ENCODE measurements at regions not wholly inside any gene's neighbourhood (a gene's known extent, or its start where the extent isn't known, plus 50 kb on each side); places are given as distances from the start of the nearest gene placed in this dataset.

- DNase-seq: no peak
Observed at GRCh38 chr2:129248198-129248597, 731.3 kb upstream of the RAB6C start.

GRCh38 chr2:129252781-129253460 is 726.5 kb upstream of the RAB6C start:
- no peak for DNase-seq

GRCh38 chr2:129253461-129253812 is 726.0 kb upstream of the RAB6C start:
- no peak for DNase-seq

- no peak for DNase-seq
Observed at GRCh38 chr2:129254718-129255117, 724.7 kb upstream of the RAB6C start.

- no peak for DNase-seq
Observed at GRCh38 chr2:129255610-129256313, 723.7 kb upstream of the RAB6C start.

GRCh38 chr2:129256642-129257041 is 722.8 kb upstream of the RAB6C start:
- no peak for DNase-seq

GRCh38 chr2:129262934-129263333 is 716.5 kb upstream of the RAB6C start:
- no peak for DNase-seq

GRCh38 chr2:129263939-129264338 is 715.5 kb upstream of the RAB6C start:
- DNase-seq: no peak

GRCh38 chr2:129267559-129267958 is 711.9 kb upstream of the RAB6C start:
- no peak for DNase-seq

- no peak for DNase-seq
Observed at GRCh38 chr2:129273266-129274037, 706.0 kb upstream of the RAB6C start.

- no peak for DNase-seq
Observed at GRCh38 chr2:129274038-129274415, 705.4 kb upstream of the RAB6C start.

- no peak for DNase-seq
Observed at GRCh38 chr2:129274918-129275317, 704.5 kb upstream of the RAB6C start.

GRCh38 chr2:129275706-129276105 is 703.8 kb upstream of the RAB6C start:
- no peak for DNase-seq

GRCh38 chr2:129276978-129277584 is 702.4 kb upstream of the RAB6C start:
- DNase-seq: no peak

GRCh38 chr2:129277585-129277981 is 701.9 kb upstream of the RAB6C start:
- no peak for DNase-seq

GRCh38 chr2:129281791-129282530 is 697.5 kb upstream of the RAB6C start:
- DNase-seq: no peak

GRCh38 chr2:129285012-129285411 is 694.5 kb upstream of the RAB6C start:
- DNase-seq: no peak

GRCh38 chr2:129293326-129293725 is 686.1 kb upstream of the RAB6C start:
- no peak for DNase-seq

GRCh38 chr2:129296396-129296795 is 683.1 kb upstream of the RAB6C start:
- DNase-seq: no peak

- DNase-seq: no peak
Observed at GRCh38 chr2:129296806-129297205, 682.7 kb upstream of the RAB6C start.

GRCh38 chr2:129297430-129297829 is 682.0 kb upstream of the RAB6C start:
- no peak for DNase-seq

GRCh38 chr2:129299338-129299737 is 680.1 kb upstream of the RAB6C start:
- DNase-seq: no peak

GRCh38 chr2:129299756-129300155 is 679.7 kb upstream of the RAB6C start:
- no peak for DNase-seq

All from SIG-M5 (cell line).